AG04450 (cell line): ENCODE measurements at regions not wholly inside any gene's neighbourhood (a gene's known extent, or its start where the extent isn't known, plus 50 kb on each side); places are given as distances from the start of the nearest gene placed in this dataset.

Source experiments
- CTCF ChIA-PET: fragments of 300-600, 350-600 bp; formaldehyde crosslinking; extraction: SDS; loops from one replicate; lab custom pipeline; 2022; ENCODE audit warnings: antibody characterized with exemption, inconsistent platforms; lab: Charles Lee
- POLR2A ChIA-PET: fragments of 350-600 bp; formaldehyde crosslinking; extraction: SDS; loops from one replicate; lab custom pipeline; 2021; ENCODE audit warnings: antibody characterized with exemption, inconsistent platforms; lab: Yijun Ruan, JAX
- DNase-seq: peaks from one replicate; pipeline ENCODE4 v3.0.0-alpha.2; 2011; ENCODE audit warnings: low read depth, low spot score
- H3K27ac ChIP-seq: one replicate; pipeline ENCODE4 v1.5.1; 2012; ENCODE audit warnings: low read depth, low read length, control low read depth
- H3K27me3 ChIP-seq: one replicate; pipeline ENCODE4 v1.6.0; 2012; ENCODE audit warnings: low read length; ENCODE audit not compliant: control insufficient read depth, insufficient read depth
- H3K4me3 ChIP-seq: 2 replicates; pipeline ENCODE4 v1.5.1; 2011; ENCODE audit warnings: mild to moderate bottlenecking, low read depth, low read length, control low read depth
- H3K9me3 ChIP-seq: 2 replicates; pipeline ENCODE4 v1.5.1; 2012; ENCODE audit warnings: low read length; ENCODE audit not compliant: control insufficient read depth, insufficient read depth
- TF ChIP-seq, protein P1 (sequence below): IDR thresholded peaks from 2 replicates; pipeline ENCODE4 v1.5.1; 2011; ENCODE audit warnings: low read depth, low read length, control low read depth, inconsistent platforms

DNA sequence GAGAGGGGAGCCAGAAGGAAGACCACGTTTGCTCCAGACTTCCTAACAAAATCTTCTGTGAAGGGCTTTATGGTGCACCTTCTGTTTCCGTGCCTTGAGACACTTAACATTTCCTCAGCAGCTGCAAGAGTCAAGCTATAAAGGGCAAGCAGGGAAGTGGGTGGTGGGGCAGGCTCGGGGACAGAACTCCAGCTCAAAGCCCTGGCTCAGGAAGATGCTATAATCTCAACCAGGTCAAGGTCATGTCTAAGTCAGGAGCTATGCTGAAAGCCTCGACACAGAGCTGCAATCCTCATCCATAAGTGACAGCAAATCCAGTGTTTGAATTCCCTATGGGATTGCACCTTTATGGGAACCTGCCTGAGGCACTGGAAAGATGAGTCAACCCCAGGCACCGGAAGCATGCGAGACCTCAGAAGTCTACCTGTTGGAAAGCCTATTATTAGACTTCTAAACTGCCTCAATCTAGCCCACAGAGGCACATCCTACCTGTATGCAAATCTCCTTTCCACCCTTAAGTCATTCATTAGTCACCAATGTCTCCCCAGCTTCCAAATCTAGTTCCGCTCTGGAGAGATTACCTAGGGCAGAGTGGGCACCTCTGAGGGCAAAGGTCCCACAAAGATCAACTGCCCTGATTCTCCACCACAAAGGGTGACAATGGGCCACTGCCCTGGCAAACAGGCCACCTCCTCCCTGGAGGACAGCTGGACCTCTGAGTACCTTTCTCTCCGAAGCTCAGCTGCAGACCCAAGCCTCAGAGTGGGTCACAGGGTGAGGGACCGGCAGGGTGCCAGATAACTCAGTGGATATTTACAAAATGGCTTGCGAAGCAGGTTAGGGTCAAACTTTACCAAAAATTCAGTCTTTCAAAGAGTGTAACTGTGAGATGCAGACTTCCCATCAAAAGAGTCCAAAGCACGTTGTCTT is 287.0 kb downstream of the CDC5L start:
- no peak overlapping the region for H3K4me3 ChIP-seq
- ChIA-PET CTCF (interaction anchor here (0.8 kb wide), 1 partner anchor 244 kb away, joined by 3 read pairs; no protein-coding TSS in a partner anchor), POLR2A (no interaction called here)
- H3K9me3 ChIP-seq: no peaks in the 10 kb centered on the region
- peaks cover 23% of the 10 kb centered on the region for H3K27me3 ChIP-seq
- TF ChIP-seq, protein P1, sequence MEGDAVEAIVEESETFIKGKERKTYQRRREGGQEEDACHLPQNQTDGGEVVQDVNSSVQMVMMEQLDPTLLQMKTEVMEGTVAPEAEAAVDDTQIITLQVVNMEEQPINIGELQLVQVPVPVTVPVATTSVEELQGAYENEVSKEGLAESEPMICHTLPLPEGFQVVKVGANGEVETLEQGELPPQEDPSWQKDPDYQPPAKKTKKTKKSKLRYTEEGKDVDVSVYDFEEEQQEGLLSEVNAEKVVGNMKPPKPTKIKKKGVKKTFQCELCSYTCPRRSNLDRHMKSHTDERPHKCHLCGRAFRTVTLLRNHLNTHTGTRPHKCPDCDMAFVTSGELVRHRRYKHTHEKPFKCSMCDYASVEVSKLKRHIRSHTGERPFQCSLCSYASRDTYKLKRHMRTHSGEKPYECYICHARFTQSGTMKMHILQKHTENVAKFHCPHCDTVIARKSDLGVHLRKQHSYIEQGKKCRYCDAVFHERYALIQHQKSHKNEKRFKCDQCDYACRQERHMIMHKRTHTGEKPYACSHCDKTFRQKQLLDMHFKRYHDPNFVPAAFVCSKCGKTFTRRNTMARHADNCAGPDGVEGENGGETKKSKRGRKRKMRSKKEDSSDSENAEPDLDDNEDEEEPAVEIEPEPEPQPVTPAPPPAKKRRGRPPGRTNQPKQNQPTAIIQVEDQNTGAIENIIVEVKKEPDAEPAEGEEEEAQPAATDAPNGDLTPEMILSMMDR: no peak
- no peak for DNase-seq
- H3K27ac ChIP-seq: no peak overlapping the region

DNA sequence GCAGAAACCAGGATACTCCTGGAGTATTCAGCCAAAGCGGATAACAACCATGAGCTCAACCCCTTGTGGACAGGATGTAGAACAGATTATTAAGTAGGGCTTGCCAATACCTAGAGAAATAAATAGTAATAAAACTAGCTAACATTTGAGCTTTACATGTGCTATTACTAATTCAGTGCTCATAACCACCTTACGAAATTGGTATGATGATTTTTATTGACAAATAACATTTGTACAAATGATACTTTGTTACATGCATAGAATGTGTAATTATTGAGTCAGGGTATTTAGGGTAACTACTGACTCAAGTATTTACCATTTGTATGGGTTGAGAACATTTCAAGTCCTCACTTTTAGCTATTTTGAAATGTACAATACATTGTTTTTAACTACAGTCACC is 287.9 kb downstream of the CDC5L start:
- CTCF ChIA-PET: interaction anchor here (0.6 to 0.8 kb wide), 2 partner anchors 245 to 1566 kb away, joined by 3 to 4 read pairs; no protein-coding TSS in a partner anchor
- POLR2A ChIA-PET: interaction anchor here (0.7 kb wide), 1 partner anchor 42 kb away, joined by 3 read pairs; no protein-coding TSS in a partner anchor
- DNase-seq: no peak

DNA sequence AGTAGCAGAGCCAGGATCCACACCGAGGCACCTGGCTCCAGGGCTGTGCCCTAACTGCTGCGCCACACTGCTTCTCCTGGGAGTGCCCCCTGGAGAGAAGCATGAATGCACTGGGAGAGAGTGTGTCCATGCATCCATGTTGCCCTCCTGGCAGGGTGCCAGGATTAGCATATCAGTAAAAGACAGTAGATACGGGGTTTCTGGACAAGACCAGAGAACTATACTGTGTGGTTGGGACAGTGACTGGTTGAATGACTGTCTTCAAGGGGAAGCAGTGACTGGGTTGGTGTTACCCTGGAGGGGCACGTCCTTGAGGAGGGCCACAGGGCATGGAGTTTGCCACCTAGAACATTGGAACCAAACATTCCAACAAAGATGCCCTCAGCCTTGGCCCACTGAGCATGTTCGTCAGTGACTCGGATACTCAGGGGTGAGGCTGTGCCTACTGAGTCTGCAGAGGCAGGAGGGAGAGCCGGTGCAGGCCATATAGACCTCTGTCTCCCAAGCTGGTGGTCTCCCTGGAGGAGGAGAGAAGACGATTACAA is 288.8 kb downstream of the CDC5L start:
- Histone ChIP-seq H3K27ac (no peak overlapping the region), H3K27me3 (peaks cover 27% of the 10 kb centered on the region), H3K4me3 (no peak overlapping the region), H3K9me3 (no peaks in the 10 kb centered on the region)
- CTCF ChIA-PET: no interaction called here
- DNase-seq: no peak
- TF ChIP-seq, protein P1: no peak
- POLR2A ChIA-PET: no interaction called here

More for the DNA sequence above, 287.9 kb downstream of the CDC5L start:
- H3K27ac ChIP-seq: no peak overlapping the region
- H3K9me3 ChIP-seq: no peaks in the 10 kb centered on the region
- H3K27me3 ChIP-seq: peaks cover 29% of the 10 kb centered on the region
- H3K4me3 ChIP-seq: no peak overlapping the region
- TF ChIP-seq, protein P1: no peak

DNA sequence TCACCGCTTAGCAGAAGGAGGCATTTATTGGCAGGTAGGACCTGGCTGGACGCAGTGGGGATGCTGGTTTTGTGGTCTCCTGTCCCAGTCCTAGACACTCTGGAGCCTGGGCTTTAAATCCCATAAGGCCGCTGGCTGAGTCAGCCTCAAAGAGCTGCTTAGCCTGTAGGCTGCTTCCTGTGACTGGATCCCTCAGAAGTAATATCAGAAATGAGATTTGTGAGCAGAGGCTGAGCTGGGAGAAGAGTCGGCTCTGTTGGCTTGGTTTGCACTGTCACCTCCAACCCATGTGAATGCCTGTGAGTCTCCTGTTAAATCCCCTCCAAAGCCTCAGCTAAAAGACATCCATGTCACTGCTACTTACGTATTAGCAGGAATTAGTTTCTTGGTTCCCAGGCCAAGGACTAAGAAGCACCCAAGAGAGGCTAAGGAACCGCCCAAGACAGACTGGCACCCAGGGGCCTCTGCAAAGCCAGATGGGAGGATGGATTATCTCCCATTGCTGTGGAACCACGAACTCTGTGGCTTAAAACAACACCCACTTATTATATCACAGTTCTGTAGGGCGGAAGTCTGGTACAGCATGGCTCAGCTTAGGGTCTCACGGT is 289.4 kb downstream of the CDC5L start:
- H3K9me3 ChIP-seq: no peaks in the 10 kb centered on the region
- no peak overlapping the region for H3K4me3 ChIP-seq
- ChIA-PET POLR2A (no interaction called here), CTCF (no interaction called here)
- TF ChIP-seq, protein P1: no peak
- DNase-seq: no peak
- no peak overlapping the region for H3K27ac ChIP-seq
- peaks cover 27% of the 10 kb centered on the region for H3K27me3 ChIP-seq
